ENCODE measurements at regions not wholly inside any gene's neighbourhood (a gene's known extent, or its start where the extent isn't known, plus 50 kb on each side); places are given as distances from the start of the nearest gene placed in this dataset.

DNA sequence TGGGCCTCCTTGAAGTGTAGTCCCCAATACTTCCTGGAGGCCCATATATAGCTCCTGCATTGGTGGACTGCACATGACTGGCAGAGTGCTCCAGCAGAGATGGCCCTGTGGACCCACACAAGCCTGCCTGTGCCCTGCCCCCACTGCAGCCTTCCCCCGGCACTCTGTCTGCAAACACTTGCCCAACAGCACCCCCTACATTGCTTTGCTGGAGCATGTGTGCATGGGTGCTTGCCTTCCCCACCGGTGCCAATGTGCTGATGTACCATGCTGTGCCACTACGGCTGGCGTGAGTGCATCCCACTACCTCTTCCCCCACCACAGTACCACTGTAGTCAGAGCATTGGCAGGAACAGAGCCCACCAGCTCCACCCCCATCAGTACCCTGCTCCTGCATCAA, 563.6 kb upstream of the CTNND2 start:
- TF ChIP-seq, protein P1, sequence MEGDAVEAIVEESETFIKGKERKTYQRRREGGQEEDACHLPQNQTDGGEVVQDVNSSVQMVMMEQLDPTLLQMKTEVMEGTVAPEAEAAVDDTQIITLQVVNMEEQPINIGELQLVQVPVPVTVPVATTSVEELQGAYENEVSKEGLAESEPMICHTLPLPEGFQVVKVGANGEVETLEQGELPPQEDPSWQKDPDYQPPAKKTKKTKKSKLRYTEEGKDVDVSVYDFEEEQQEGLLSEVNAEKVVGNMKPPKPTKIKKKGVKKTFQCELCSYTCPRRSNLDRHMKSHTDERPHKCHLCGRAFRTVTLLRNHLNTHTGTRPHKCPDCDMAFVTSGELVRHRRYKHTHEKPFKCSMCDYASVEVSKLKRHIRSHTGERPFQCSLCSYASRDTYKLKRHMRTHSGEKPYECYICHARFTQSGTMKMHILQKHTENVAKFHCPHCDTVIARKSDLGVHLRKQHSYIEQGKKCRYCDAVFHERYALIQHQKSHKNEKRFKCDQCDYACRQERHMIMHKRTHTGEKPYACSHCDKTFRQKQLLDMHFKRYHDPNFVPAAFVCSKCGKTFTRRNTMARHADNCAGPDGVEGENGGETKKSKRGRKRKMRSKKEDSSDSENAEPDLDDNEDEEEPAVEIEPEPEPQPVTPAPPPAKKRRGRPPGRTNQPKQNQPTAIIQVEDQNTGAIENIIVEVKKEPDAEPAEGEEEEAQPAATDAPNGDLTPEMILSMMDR (conservative IDR thresholded peaks at IDR 0.05; ENCODE audit: low read length), result no peak
- TF ChIP-seq EZH2phosphoT487 (IDR thresholded peaks at IDR 0.05; ENCODE audit: borderline replicate concordance, low read depth, low read length), result no peak
